ENCODE measurements at regions not wholly inside any gene's neighbourhood (a gene's known extent, or its start where the extent isn't known, plus 50 kb on each side); places are given as distances from the start of the nearest gene placed in this dataset.

DNA sequence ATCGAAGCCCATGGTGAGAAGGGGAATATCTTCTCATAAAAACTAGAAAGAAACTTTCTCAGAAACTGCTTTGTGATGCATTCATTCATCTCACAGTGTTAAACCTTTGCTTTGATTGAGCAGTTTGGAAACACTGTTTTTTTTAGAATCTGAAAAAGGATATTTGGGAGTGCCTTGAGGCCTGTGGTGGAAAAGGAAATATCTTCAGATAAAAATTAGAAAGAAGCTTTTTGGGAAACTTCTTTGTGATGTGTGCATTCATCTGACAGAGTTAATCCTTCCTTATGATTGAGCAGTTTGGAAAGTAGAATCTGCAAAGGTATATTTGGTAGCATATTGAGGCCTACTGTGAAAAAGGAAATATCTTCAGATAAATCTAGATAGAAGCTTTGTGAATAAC is 1594.9 kb downstream of the UQCRFS1 start:
- no peak for DNase-seq (ENCODE audit: low read depth)
- TF ChIP-seq CTCF (IDR thresholded peaks at IDR 0.05; ENCODE audit: low read depth, low read length): no peak
- TF ChIP-seq POLR2A (IDR thresholded peaks at IDR 0.05; ENCODE audit: extremely low read depth, insufficient read length): no peak
- no peak for TF ChIP-seq MAX (IDR thresholded peaks at IDR 0.05; ENCODE audit: low read depth, low read length)
- TF ChIP-seq MYC (IDR thresholded peaks at IDR 0.05; ENCODE audit: low read depth, low read length): no peak
- H3K4me3 ChIP-seq (ENCODE audit: low read depth, low read length): no peak overlapping the region

- DNase-seq (ENCODE audit: low read depth): no peak
- H3K4me3 ChIP-seq (ENCODE audit: low read depth, low read length): no peak overlapping the region
- no peak for TF ChIP-seq POLR2A (IDR thresholded peaks at IDR 0.05; ENCODE audit: extremely low read depth, insufficient read length)
- TF ChIP-seq MYC (IDR thresholded peaks at IDR 0.05; ENCODE audit: low read depth, low read length): no peak
- TF ChIP-seq CTCF (IDR thresholded peaks at IDR 0.05; ENCODE audit: low read depth, low read length): no peak
Observed at GRCh38 chr19:27580906-27581305, 1632.0 kb downstream of the UQCRFS1 start.
